ENCODE measurements at regions not wholly inside any gene's neighbourhood (a gene's known extent, or its start where the extent isn't known, plus 50 kb on each side); places are given as distances from the start of the nearest gene placed in this dataset.

- DNase-seq, result no peak
Measured at GRCh38 chr14:65937079-65937959, 524.8 kb downstream of the FUT8 start.

- DNase-seq, result no peak
Measured at GRCh38 chr14:65937960-65938316, 525.4 kb downstream of the FUT8 start.

DNA sequence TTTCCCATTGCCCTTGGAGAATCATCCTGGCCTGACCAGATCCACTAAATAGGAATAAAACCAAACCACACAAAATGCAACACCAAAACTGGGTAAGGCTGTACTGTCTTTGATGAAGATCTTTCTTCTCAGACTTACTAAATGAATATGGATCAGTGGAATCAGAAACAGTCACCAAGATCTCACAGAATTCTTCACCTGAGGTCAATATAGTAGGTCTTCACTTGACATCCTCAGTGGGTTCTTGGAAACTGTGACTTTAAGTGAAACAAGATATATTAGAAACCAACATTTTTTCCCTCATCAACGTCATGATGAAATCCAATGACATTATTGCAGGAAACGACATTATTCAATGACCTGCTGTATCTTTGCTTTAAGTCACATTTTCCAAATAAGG lies 526.2 kb downstream of the FUT8 start:
- DNase-seq, result no peak

DNA sequence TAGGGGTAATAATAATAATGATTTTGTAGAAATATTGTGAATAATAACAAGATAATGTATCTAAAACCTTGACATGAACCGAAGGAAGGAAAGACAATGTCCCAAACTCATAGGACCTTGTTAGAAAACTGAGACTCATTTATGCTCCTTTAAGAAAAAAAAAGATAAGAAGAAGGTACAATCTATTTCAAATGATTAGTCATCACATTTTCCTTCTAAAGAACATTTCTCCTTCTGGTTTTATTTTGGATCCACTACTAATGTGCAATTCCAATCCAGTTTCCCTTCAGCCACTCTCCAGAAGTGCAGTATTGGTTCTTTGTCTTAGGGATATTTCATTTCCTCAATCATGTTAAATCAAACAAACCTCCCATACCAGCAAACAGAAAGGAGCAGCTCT lies 526.7 kb downstream of the FUT8 start:
- DNase-seq, result no peak

- DNase-seq, result no peak
Measured at GRCh38 chr14:65940056-65940735, 527.7 kb downstream of the FUT8 start.

DNA sequence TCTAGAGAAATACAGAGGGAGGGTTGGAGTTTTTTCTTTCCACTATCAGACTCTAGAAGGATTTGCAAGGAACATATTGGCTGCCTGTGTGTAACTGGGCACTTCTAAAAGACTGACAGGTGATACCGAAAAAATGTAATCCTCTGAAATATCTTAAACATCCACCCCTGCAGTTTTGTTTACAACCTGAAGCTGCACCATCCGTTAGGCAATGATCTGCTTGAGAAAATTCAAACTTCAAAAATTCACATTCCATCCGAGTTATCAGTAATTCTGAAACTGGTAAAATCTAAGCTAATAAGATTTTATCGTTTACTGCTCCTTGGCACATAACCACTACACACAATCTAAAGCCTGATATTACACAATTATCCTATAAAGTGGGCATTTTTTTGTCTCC lies 528.6 kb downstream of the FUT8 start:
- DNase-seq, result peak; percentile 84

GRCh38 chr14:65943150-65943549 lies 530.6 kb downstream of the FUT8 start:
- DNase-seq, result no peak

DNA sequence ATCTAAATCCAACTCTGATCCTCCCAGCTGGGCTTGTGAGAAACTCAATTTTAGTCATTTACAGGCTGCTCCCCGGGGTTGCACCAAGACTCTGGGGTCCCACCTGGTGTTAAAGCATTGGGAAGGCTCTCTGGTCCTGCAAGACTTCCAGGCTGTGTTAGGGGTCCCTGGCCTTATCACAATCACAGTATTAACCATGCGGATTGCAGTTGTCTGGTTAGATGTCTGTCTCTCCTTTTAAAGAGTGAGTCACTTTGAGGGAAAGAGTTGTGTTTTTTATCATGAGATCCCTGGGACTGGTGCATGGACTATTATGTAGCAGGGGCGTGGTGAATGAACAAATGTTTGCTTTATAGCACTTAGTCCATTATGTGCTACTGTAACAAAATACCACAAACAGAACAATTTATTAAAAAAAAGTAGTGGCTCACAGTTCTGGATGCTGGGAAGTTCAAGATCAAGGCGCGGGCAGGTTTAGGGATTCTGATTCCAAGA lies 531.4 kb downstream of the FUT8 start:
- DNase-seq, result no peak

DNA sequence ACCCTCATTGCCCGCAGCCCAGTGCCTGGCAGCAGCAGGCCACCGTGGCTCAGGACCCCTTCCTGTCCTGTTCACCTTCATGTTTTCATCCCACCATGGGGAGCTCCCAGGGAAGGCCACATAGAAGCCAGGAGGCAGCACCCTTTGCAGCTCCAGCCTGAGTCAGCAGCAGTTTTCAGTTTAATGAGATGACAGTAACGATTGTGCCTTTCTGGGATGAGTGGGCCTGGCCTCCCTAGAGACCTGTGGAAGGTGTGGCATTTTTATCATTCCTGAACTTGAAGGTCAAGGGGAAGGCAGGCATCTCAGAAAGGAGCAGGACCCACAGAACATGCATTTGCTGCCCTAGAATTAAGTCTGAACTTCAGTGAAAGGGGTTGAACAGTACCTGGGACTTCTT lies 532.8 kb downstream of the FUT8 start:
- DNase-seq, result no peak

DNA sequence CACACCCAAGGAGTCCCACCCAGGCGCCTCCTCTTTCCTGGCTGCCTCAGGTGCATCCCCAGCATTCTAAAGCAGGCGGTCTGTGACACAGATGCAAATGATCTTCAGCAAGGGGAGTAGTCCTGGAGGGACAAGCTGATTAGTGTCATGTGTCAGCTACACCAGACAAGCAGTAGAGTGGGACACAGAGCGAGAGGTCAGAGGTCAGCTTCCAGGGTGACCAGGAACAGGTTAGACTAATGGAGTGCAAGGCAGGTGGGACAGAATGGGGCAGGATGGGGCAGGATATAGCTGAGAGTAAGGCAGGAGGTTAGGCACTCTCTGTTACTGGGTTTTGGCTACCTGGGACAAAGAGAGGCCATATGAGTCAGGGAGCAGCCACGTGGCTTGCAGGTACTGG lies 534.0 kb downstream of the FUT8 start:
- DNase-seq, result no peak

DNA sequence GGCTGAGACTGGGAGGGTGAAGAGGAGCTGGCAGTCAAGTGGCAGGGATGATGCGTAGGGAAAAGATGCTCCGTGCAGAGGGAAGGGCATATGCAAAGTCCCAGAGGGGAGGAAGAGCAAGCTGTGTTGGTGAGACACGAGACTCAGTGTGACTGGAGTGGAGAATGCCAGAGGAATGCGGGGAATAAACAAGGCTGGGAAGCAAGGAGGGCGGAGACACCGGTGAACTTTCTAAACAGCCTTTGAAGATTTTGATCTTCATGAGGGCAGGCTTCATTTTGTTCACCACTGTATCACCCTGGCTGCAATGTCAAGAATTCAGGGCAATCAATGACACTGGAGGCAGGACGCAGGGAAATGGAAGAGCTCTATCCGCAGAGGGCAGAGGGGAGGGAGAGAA lies 535.8 kb downstream of the FUT8 start:
- no peak for DNase-seq

DNA sequence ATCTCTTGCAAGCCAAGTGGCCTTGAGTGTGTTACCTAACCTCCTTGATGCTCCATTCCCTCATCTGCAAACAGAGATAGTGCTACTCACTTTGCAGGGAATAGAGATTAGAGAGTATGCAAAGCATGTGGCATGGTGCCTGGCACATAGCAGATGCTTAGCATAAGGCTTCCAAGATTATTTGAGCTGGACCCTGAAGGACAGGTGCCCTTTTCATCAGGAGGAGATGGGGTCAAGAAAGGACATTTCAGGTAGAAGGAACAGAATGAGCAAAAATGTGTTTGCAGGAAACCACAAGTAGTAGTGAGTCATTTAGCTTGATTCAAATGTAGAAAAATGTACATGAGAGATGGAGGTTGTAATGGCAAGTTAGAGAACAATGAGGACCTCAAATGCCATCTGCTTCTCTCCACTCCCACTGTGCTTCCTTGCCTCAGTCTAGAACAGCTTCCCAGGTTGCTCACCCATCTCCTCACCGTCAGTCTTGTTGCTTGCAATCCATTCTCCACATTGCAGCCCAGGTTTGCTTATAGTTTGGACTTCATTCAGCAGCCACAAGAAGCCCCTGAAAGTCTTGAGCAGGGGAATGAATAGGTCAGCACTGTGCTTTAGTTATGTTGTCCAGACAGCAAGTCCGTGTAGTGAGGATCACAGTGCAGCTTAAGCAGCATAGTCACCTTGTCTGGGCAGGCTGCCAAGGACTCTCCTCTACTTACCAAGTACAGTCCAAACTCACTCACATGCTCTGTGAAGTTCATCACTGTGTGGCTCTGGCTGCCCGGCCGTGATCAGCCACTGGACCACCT lies 536.3 kb upstream of the CCDC196 start:
- peak; percentile 80 for DNase-seq

DNA sequence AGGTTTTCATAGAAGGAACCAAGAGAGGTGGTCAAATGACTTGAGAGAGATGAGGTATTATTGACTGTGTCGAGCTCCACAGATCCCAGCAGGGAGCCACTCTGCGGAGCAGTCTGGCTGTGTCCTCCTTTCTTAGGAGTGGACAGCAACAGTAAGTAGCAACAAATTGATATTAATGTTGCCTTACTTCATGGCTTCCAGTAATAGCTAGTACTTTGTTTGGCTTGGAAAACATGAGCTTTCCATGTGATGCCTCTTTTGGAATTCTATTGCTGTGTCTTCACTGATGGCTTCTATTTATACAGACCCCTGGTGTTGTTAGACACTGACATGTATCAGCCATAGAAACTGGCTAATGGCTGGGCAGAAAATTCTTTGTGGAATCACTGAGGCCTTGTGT lies 531.2 kb upstream of the CCDC196 start:
- DNase-seq, result no peak

DNA sequence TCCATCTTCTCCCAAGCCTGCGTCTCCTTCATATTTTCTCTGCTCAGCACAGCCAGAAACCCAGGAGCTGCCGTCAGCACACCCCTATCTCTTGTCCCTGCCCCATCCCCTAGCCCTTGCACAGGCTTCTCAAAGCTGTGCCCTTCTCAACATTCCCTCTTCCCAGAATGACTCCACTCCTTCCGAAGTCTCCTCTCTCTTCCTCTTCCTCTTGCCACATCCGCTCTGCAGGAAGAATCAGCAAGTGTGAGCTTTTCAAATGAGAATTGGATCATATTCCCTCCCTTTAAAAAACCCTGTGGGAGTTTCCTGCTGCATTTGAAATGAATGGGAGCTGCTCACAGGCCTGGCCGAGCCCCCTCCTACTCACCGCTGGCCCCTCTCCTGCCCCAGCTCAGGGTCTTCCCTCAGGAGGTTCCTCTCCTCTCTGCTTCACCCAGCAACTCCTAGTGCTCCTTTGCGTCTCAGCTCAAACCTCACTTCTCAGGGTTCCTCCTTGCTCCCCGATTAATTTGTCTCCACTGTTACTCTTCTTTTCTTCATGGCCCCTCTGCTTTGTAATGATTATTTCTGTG lies 528.5 kb upstream of the CCDC196 start:
- no peak for DNase-seq

DNA sequence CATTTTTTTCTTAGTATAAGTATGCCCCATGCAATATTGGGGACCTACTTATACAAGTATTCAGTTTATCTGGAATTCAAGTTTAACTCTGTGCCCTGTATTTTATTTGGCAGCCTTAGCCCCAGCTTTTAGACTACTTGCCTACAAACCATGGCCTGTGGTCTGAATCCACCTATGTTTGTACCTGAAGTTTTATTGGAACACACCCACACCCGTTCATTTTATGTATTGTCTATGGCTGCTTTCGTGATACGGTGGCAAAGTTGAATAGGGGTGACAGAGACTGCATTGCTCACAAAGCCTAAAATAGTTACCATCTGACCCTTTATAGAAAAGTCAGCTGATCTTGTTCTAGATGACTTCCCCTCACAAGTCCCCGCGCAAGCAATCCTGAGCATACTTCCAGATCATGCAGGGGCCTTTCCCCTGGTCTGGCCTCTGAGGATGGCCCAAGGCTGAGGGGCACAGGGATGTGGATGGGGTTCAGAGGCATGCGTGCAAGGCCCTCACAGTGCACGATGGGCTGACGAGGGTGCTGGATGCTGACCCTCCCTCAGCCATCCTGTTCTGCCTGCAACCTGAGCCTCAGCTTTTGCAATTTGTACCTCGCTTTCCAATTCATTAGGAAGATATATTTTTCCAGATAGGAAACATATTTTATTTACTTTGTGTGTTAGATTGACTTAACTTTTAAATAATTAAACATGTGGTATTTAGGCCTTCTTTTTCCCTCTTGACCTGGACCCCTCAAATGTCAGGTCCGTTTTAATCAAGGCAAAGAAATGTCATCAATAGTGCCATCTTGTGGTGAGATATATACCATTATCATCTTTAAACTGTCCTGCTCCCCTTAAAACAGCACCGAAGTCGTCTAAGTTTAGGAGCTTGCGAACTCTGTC lies 527.3 kb upstream of the CCDC196 start:
- peak; percentile 72 for DNase-seq

DNA sequence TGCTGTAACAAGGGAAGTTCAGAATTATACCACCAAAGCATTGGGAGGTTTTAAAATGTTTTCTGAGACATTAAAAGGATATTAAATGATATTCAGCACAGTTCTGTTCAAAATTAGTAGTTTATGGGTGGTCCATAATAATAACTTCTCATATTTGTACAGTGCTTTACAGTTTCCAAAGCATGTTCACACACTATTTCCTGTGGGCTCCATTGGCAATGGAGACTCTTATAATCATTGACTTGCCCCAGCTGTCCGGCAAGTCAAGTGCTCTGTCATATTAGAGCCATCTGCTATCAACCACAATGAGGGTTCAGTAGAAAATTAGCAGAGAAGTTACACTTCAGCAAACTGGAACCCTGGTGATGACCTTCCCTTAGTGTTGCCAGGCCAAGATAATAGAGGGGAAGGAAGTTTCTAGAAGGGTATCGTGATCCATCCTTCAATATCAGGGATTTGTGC lies 526.6 kb upstream of the CCDC196 start:
- no peak for DNase-seq

- DNase-seq, result no peak
Measured at GRCh38 chr14:65961004-65961403, 525.2 kb upstream of the CCDC196 start.

- no peak for DNase-seq
Measured at GRCh38 chr14:65962952-65963351, 523.2 kb upstream of the CCDC196 start.

DNA sequence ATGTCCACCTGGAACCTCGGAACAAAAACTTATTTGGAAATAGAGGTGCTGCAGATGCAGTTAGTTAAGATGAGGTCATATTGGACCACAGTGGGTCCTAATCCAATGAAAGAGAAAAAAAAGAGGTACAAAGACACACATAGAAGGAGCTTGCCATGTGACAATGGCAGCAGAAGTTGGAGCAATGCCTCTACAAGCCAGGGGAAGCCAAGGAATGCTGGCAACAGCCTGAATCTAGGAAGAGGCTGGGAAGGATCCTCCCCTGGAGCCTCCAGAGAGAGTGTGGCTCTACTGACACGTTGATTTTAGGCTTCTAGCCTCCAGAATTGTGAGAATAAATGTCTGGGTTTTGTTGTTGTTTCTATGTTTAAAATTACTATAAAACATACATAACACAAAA lies 521.8 kb upstream of the CCDC196 start:
- DNase-seq, result no peak

DNA sequence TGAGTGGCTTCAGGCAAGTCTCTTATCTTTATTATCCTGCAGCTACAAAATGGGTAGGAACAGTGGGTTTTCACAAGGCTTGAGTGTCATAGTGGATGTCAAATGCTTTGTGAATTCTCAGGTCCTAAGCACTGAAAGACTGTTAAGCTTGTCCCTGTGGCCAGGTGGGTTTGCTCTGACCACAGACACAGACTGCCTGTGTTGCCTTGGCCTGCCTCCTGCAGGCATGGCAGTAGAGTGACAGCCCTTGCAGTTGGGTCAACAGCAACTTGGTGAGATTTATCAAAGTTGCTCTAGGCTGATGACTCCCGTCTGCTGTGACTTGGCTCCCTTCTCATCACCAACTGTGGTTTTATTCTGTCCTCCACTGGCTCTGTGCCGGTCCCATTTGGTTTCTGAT lies 520.0 kb upstream of the CCDC196 start:
- no peak for DNase-seq

- DNase-seq, result peak; percentile 20
Measured at GRCh38 chr14:65972346-65972870, 513.8 kb upstream of the CCDC196 start.

DNA sequence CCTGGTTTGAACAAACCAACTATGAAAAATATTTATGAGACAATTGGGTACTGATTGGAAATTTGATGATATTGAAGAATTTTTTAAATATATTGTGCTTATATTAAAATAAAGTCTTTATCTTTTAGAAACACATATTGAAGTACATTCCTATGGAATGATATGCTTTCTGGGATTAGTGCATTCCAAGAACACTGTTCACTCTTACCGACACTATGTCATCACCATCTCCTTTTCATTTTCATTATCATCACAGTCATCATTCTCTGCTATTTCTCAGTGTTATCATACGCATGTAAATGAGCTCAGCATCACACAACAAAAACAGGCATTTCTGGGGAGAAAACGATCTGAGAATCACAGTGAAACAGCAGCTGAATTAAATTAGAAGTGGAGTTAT lies 513.3 kb upstream of the CCDC196 start:
- no peak for DNase-seq
